Prostate gland (tissue), 2 donors: ENCODE measurements at regions not wholly inside any gene's neighbourhood (a gene's known extent, or its start where the extent isn't known, plus 50 kb on each side); places are given as distances from the start of the nearest gene placed in this dataset.

Source experiments
- CTCF ChIP-seq, 4 experiments: fragments of 200-600 bp in 2 of 4; fragments of 450-650 bp in 2 of 4; sonication (generic) in 2 of 4; IDR thresholded peaks; 1 replicate in 3 of 4; 2 replicates in 1 of 4; pipeline ENCODE4 v1.5.1; 2016 to 2019; ENCODE audit warnings: antibody characterized with exemption in 4 of 4, mild to moderate bottlenecking in 2 of 4, moderate library complexity in 2 of 4
- POLR2A ChIP-seq: fragments of 450-650 bp; IDR thresholded peaks from one replicate; pipeline ENCODE4 v1.6.1; 2016; ENCODE audit warnings: antibody characterized with exemption, mild to moderate bottlenecking
- POLR2AphosphoS5 ChIP-seq: sonication (generic); formaldehyde crosslinking; IDR thresholded peaks from one replicate; pipeline ENCODE4 v1.6.1; 2017; ENCODE audit warnings: antibody characterized with exemption

GRCh38 chrX:38917954-38918353 is 116.7 kb downstream of the MID1IP1 start:
- TF ChIP-seq CTCF (IDR thresholded peaks at IDR 0.05) (no peak), POLR2AphosphoS5 (no peak), POLR2A (no peak)
